ENCODE measurements at regions not wholly inside any gene's neighbourhood (a gene's known extent, or its start where the extent isn't known, plus 50 kb on each side); places are given as distances from the start of the nearest gene placed in this dataset.

GRCh38 chr2:180349809-180350208 lies 342.7 kb upstream of the CWC22 start:
- Histone ChIP-seq H3K4me3 (ENCODE audit: low read depth, low read length) (no peak overlapping the region), H3K27me3 (ENCODE audit: control insufficient read depth, insufficient read depth, low read length) (no peaks in the 10 kb centered on the region), H3K36me3 (ENCODE audit: control insufficient read depth, insufficient read depth, low read length) (no peaks in the 10 kb centered on the region)
- DNase-seq (ENCODE audit: low read depth): no peak
- no peak for TF ChIP-seq CTCF (IDR thresholded peaks at IDR 0.05; ENCODE audit: insufficient read depth, low read length, poor library complexity, severe bottlenecking)

GRCh38 chr2:180343528-180344345 lies 336.6 kb upstream of the CWC22 start:
- DNase-seq (ENCODE audit: low read depth): no peak
- Histone ChIP-seq H3K36me3 (ENCODE audit: control insufficient read depth, insufficient read depth, low read length) (no peaks in the 10 kb centered on the region), H3K27me3 (ENCODE audit: control insufficient read depth, insufficient read depth, low read length) (no peaks in the 10 kb centered on the region), H3K4me3 (ENCODE audit: low read depth, low read length) (no peak overlapping the region)
- TF ChIP-seq CTCF (IDR thresholded peaks at IDR 0.05; ENCODE audit: insufficient read depth, low read length, poor library complexity, severe bottlenecking): no peak

DNA sequence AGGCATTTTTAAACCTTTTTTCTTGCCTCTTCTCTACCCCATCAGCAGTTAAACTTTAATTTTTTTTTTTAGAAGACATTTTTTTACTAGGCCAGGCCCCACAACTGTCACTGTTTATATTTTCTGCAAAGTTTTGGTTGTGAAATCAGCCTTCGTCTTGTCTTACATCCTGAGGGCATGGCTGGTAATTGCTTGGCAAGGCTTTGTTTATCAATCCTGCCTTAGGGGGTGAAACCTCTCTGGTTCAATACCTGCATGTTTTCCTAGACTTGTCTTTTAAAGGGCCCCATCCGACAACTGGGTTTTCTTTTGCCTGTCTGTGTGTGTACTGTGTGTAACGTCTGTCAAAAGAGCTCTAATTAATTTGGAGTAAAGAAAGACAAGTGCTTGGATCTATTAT lies 330.0 kb upstream of the CWC22 start:
- Histone ChIP-seq H3K27me3 (ENCODE audit: control insufficient read depth, insufficient read depth, low read length) (no peaks in the 10 kb centered on the region), H3K36me3 (ENCODE audit: control insufficient read depth, insufficient read depth, low read length) (no peaks in the 10 kb centered on the region), H3K4me3 (ENCODE audit: low read depth, low read length) (no peak overlapping the region)
- DNase-seq (ENCODE audit: low read depth): no peak
- no peak for TF ChIP-seq CTCF (IDR thresholded peaks at IDR 0.05; ENCODE audit: insufficient read depth, low read length, poor library complexity, severe bottlenecking)

GRCh38 chr2:180336550-180336949 lies 329.5 kb upstream of the CWC22 start:
- Histone ChIP-seq H3K36me3 (ENCODE audit: control insufficient read depth, insufficient read depth, low read length) (no peaks in the 10 kb centered on the region), H3K4me3 (ENCODE audit: low read depth, low read length) (no peak overlapping the region), H3K27me3 (ENCODE audit: control insufficient read depth, insufficient read depth, low read length) (no peaks in the 10 kb centered on the region)
- no peak for TF ChIP-seq CTCF (IDR thresholded peaks at IDR 0.05; ENCODE audit: insufficient read depth, low read length, poor library complexity, severe bottlenecking)
- DNase-seq (ENCODE audit: low read depth): no peak

GRCh38 chr2:180334514-180334913 lies 327.4 kb upstream of the CWC22 start:
- H3K36me3 ChIP-seq (ENCODE audit: control insufficient read depth, insufficient read depth, low read length): no peaks in the 10 kb centered on the region
- no peaks in the 10 kb centered on the region for H3K27me3 ChIP-seq (ENCODE audit: control insufficient read depth, insufficient read depth, low read length)
- TF ChIP-seq CTCF (IDR thresholded peaks at IDR 0.05; ENCODE audit: insufficient read depth, low read length, poor library complexity, severe bottlenecking): no peak
- DNase-seq (ENCODE audit: low read depth): no peak
- H3K4me3 ChIP-seq (ENCODE audit: low read depth, low read length): no peak overlapping the region

All from kidney epithelial cell (primary cell).